ENCODE measurements at regions not wholly inside any gene's neighbourhood (a gene's known extent, or its start where the extent isn't known, plus 50 kb on each side); places are given as distances from the start of the nearest gene placed in this dataset.

GRCh38 chr5:66436721-66437120 is 159.5 kb upstream of the MAST4 start:
- TF ChIP-seq, protein P1, sequence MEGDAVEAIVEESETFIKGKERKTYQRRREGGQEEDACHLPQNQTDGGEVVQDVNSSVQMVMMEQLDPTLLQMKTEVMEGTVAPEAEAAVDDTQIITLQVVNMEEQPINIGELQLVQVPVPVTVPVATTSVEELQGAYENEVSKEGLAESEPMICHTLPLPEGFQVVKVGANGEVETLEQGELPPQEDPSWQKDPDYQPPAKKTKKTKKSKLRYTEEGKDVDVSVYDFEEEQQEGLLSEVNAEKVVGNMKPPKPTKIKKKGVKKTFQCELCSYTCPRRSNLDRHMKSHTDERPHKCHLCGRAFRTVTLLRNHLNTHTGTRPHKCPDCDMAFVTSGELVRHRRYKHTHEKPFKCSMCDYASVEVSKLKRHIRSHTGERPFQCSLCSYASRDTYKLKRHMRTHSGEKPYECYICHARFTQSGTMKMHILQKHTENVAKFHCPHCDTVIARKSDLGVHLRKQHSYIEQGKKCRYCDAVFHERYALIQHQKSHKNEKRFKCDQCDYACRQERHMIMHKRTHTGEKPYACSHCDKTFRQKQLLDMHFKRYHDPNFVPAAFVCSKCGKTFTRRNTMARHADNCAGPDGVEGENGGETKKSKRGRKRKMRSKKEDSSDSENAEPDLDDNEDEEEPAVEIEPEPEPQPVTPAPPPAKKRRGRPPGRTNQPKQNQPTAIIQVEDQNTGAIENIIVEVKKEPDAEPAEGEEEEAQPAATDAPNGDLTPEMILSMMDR (IDR thresholded peaks at IDR 0.05; ENCODE audit: low read length) = peak; percentile 54
- no peak for TF ChIP-seq EZH2 (IDR thresholded peaks at IDR 0.05; ENCODE audit: borderline replicate concordance, low read length)
